ENCODE measurements at regions not wholly inside any gene's neighbourhood (a gene's known extent, or its start where the extent isn't known, plus 50 kb on each side); places are given as distances from the start of the nearest gene placed in this dataset.
"Not testable (repeated sequence)": the region's sequence is repeated elsewhere in the genome, so short reads cannot be mapped to it uniquely, and the experiment has no call there.

- FAIRE-seq (no peak), DNase-seq (peak in 1 of 2 donors; percentile 2)
- Histone ChIP-seq H3K27ac (ENCODE audit: low read depth in 1 of 3, low read length in 2 of 3) (no peak overlapping the region), H3K9me3 (ENCODE audit: control insufficient read depth in 2 of 2, insufficient read depth in 1 of 2, low read depth in 1 of 2, low read length in 1 of 2) (no peaks in the 10 kb centered on the region), H3K36me3 (ENCODE audit: control insufficient read depth in 3 of 3, insufficient read depth in 2 of 3, low read depth in 1 of 3, low read length in 3 of 3) (no peaks in the 10 kb centered on the region), H3K4me1 (ENCODE audit: control insufficient read depth in 3 of 3, insufficient read depth in 2 of 3, low read depth in 1 of 3, low read length in 2 of 3) (no peaks in the 10 kb centered on the region), H3K27me3 (ENCODE audit: control insufficient read depth in 3 of 3, insufficient read depth in 3 of 3, low read length in 3 of 3) (no peaks in the 10 kb centered on the region), H3K4me3 (ENCODE audit: low read depth in 1 of 3, low read length in 3 of 3) (no peak overlapping the region)
- 55 to 62% (median 59%) methylated on average over 11 of the region's 11 CpGs for WGBS, 3 donors
Measured at GRCh38 chr4:156109943-156110900, 156.6 kb upstream of the CTSO start.

DNA sequence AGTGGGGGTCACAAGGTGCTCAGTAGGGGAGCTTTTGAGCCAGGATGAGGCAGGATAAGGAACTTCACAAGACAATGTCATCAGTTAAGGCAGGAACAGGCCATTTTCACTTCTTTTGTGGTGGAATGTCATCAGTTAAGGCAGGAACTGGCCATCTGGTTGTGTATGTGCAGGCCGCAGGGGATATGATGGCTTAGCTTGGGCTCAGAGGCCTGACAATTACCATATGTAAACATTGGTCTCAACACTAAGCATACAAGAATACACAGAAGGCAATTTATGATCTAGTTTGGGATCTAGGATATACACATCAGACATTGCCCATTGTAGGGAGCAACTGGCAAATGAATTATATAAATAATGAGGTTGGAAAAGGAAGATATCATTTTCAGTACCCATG is 155.4 kb upstream of the CTSO start:
- H3K27ac ChIP-seq (ENCODE audit: low read depth in 1 of 3, low read length in 2 of 3); H3K36me3 ChIP-seq (ENCODE audit: control insufficient read depth in 3 of 3, insufficient read depth in 2 of 3, low read depth in 1 of 3, low read length in 3 of 3); DNase-seq; H3K9me3 ChIP-seq (ENCODE audit: control insufficient read depth in 2 of 2, insufficient read depth in 1 of 2, low read depth in 1 of 2, low read length in 1 of 2); H3K4me1 ChIP-seq (ENCODE audit: control insufficient read depth in 3 of 3, insufficient read depth in 2 of 3, low read depth in 1 of 3, low read length in 2 of 3); H3K4me3 ChIP-seq (ENCODE audit: low read depth in 1 of 3, low read length in 3 of 3); H3K27me3 ChIP-seq (ENCODE audit: control insufficient read depth in 3 of 3, insufficient read depth in 3 of 3, low read length in 3 of 3); FAIRE-seq: not testable (repeated sequence)
- whole genome bisulfite sequencing, 3 donors: 67 to 83% (median 83%) methylated on average over 1 of the region's 1 CpG

GRCh38 chr4:156103311-156103710 is 149.6 kb upstream of the CTSO start:
- no peak for DNase-seq
- H3K27me3 ChIP-seq (ENCODE audit: control insufficient read depth in 3 of 3, insufficient read depth in 3 of 3, low read length in 3 of 3): no peaks in the 10 kb centered on the region
- H3K9me3 ChIP-seq (ENCODE audit: control insufficient read depth in 2 of 2, insufficient read depth in 1 of 2, low read depth in 1 of 2, low read length in 1 of 2): no peaks in the 10 kb centered on the region
- no peaks in the 10 kb centered on the region for H3K36me3 ChIP-seq (ENCODE audit: control insufficient read depth in 3 of 3, insufficient read depth in 2 of 3, low read depth in 1 of 3, low read length in 3 of 3)
- H3K4me3 ChIP-seq (ENCODE audit: low read depth in 1 of 3, low read length in 3 of 3): no peak overlapping the region
- FAIRE-seq: no peak
- 75 to 91% (median 76%) methylated on average over 1 of the region's 1 CpG for WGBS, 3 donors
- H3K4me1 ChIP-seq (ENCODE audit: control insufficient read depth in 3 of 3, insufficient read depth in 2 of 3, low read depth in 1 of 3, low read length in 2 of 3): no peaks in the 10 kb centered on the region
- H3K27ac ChIP-seq (ENCODE audit: low read depth in 1 of 3, low read length in 2 of 3): no peak overlapping the region

DNA sequence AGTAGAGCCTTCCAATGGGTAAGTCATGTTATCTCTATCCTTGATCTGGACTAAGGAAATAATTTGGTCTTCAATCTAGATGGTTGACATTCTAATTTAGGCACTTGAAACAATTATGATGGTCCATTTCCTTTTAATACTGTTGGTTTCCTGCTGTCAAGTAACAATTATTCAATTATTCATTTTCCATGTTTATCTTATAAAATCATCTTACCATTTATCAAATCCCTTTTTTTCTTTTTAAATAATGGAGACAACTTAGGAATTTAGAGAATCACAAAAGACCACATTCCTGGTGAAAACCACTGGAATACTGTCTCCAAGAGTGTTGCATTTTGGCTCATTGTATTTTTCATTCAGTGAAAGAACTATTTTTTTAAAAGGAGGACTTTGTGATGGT is 148.7 kb upstream of the CTSO start:
- Histone ChIP-seq H3K36me3 (ENCODE audit: control insufficient read depth in 3 of 3, insufficient read depth in 2 of 3, low read depth in 1 of 3, low read length in 3 of 3) (no peaks in the 10 kb centered on the region), H3K27me3 (ENCODE audit: control insufficient read depth in 3 of 3, insufficient read depth in 3 of 3, low read length in 3 of 3) (no peaks in the 10 kb centered on the region), H3K27ac (ENCODE audit: low read depth in 1 of 3, low read length in 2 of 3) (no peak overlapping the region), H3K4me3 (ENCODE audit: low read depth in 1 of 3, low read length in 3 of 3) (no peak overlapping the region), H3K4me1 (ENCODE audit: control insufficient read depth in 3 of 3, insufficient read depth in 2 of 3, low read depth in 1 of 3, low read length in 2 of 3) (no peaks in the 10 kb centered on the region), H3K9me3 (ENCODE audit: control insufficient read depth in 2 of 2, insufficient read depth in 1 of 2, low read depth in 1 of 2, low read length in 1 of 2) (no peaks in the 10 kb centered on the region)
- DNase-seq (no peak), FAIRE-seq (no peak)

DNA sequence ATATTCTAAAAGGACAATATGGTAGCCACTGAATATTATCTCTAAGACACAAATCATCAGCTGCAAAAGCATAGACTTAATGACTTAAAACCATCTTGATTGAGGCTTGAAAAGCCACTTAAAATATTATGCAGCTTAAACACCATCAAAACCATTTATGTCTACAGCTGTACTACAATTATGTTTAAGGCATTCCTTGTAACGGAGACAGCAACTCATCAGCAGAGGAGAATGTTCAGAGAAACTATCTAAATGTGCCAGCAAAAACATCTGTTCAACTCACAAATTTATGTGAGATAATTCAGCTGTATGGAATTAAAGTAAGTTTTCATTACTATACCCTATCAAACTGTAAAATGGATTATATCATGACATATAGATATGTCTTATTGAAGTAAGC is 147.9 kb upstream of the CTSO start:
- Histone ChIP-seq H3K36me3 (ENCODE audit: control insufficient read depth in 3 of 3, insufficient read depth in 2 of 3, low read depth in 1 of 3, low read length in 3 of 3) (no peaks in the 10 kb centered on the region), H3K4me3 (ENCODE audit: low read depth in 1 of 3, low read length in 3 of 3) (no peak overlapping the region), H3K27me3 (ENCODE audit: control insufficient read depth in 3 of 3, insufficient read depth in 3 of 3, low read length in 3 of 3) (no peaks in the 10 kb centered on the region), H3K9me3 (ENCODE audit: control insufficient read depth in 2 of 2, insufficient read depth in 1 of 2, low read depth in 1 of 2, low read length in 1 of 2) (no peaks in the 10 kb centered on the region), H3K4me1 (ENCODE audit: control insufficient read depth in 3 of 3, insufficient read depth in 2 of 3, low read depth in 1 of 3, low read length in 2 of 3) (no peaks in the 10 kb centered on the region), H3K27ac (ENCODE audit: low read depth in 1 of 3, low read length in 2 of 3) (no peak overlapping the region)
- no peak for DNase-seq
- 61 to 82% (median 79%) methylated on average over 1 of the region's 1 CpG for WGBS, 3 donors
- no peak for FAIRE-seq

DNA sequence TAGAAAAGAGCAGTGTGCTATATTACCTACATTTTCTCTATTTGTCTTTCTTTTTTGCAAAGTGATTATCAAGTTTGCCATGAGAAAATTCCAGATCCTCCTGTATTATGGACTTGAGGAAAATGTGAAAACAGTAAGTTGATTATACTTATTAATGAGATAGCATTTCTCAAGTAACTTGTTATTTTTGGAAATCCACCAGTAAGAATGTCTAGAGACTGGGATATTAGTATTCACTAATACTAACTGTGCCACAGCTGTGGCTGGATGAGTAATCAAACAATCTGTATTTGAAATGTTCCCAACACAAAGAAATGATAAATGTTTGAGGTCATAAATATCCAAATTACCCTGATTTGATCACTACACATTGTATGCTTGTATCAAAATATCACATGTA is 147.0 kb upstream of the CTSO start:
- no peak overlapping the region for H3K4me3 ChIP-seq (ENCODE audit: low read depth in 1 of 3, low read length in 3 of 3)
- H3K27ac ChIP-seq (ENCODE audit: low read depth in 1 of 3, low read length in 2 of 3): no peak overlapping the region
- H3K4me1 ChIP-seq (ENCODE audit: control insufficient read depth in 3 of 3, insufficient read depth in 2 of 3, low read depth in 1 of 3, low read length in 2 of 3): no peaks in the 10 kb centered on the region
- FAIRE-seq (no peak), DNase-seq (no peak)
- H3K36me3 ChIP-seq (ENCODE audit: control insufficient read depth in 3 of 3, insufficient read depth in 2 of 3, low read depth in 1 of 3, low read length in 3 of 3): no peaks in the 10 kb centered on the region
- H3K9me3 ChIP-seq (ENCODE audit: control insufficient read depth in 2 of 2, insufficient read depth in 1 of 2, low read depth in 1 of 2, low read length in 1 of 2): no peaks in the 10 kb centered on the region
- H3K27me3 ChIP-seq (ENCODE audit: control insufficient read depth in 3 of 3, insufficient read depth in 3 of 3, low read length in 3 of 3): no peaks in the 10 kb centered on the region

GRCh38 chr4:156098805-156099204 is 145.1 kb upstream of the CTSO start:
- FAIRE-seq (no peak), DNase-seq (no peak)
- no peak overlapping the region for H3K27ac ChIP-seq (ENCODE audit: low read depth in 1 of 3, low read length in 2 of 3)
- H3K4me3 ChIP-seq (ENCODE audit: low read depth in 1 of 3, low read length in 3 of 3): no peak overlapping the region
- WGBS, 3 donors: 64 to 82% (median 79%) methylated on average over 4 of the region's 4 CpGs
- no peaks in the 10 kb centered on the region for H3K27me3 ChIP-seq (ENCODE audit: control insufficient read depth in 3 of 3, insufficient read depth in 3 of 3, low read length in 3 of 3)
- H3K9me3 ChIP-seq (ENCODE audit: control insufficient read depth in 2 of 2, insufficient read depth in 1 of 2, low read depth in 1 of 2, low read length in 1 of 2): no peaks in the 10 kb centered on the region
- H3K36me3 ChIP-seq (ENCODE audit: control insufficient read depth in 3 of 3, insufficient read depth in 2 of 3, low read depth in 1 of 3, low read length in 3 of 3): no peaks in the 10 kb centered on the region
- no peaks in the 10 kb centered on the region for H3K4me1 ChIP-seq (ENCODE audit: control insufficient read depth in 3 of 3, insufficient read depth in 2 of 3, low read depth in 1 of 3, low read length in 2 of 3)

GRCh38 chr4:156085100-156085499 is 131.4 kb upstream of the CTSO start:
- no peak for FAIRE-seq
- no peaks in the 10 kb centered on the region for H3K9me3 ChIP-seq (ENCODE audit: control insufficient read depth in 2 of 2, insufficient read depth in 1 of 2, low read depth in 1 of 2, low read length in 1 of 2)
- no peak for DNase-seq

GRCh38 chr4:156084373-156084772 is 130.7 kb upstream of the CTSO start:
- Histone ChIP-seq H3K27ac (ENCODE audit: low read depth in 1 of 3, low read length in 2 of 3) (no peak overlapping the region), H3K4me1 (ENCODE audit: control insufficient read depth in 3 of 3, insufficient read depth in 2 of 3, low read depth in 1 of 3, low read length in 2 of 3) (no peaks in the 10 kb centered on the region), H3K4me3 (ENCODE audit: low read depth in 1 of 3, low read length in 3 of 3) (no peak overlapping the region), H3K27me3 (ENCODE audit: control insufficient read depth in 3 of 3, insufficient read depth in 3 of 3, low read length in 3 of 3) (no peaks in the 10 kb centered on the region), H3K9me3 (ENCODE audit: control insufficient read depth in 2 of 2, insufficient read depth in 1 of 2, low read depth in 1 of 2, low read length in 1 of 2) (no peaks in the 10 kb centered on the region), H3K36me3 (ENCODE audit: control insufficient read depth in 3 of 3, insufficient read depth in 2 of 3, low read depth in 1 of 3, low read length in 3 of 3) (no peaks in the 10 kb centered on the region)
- DNase-seq (no peak), FAIRE-seq (no peak)
- WGBS, 3 donors: 53 to 62% (median 56%) methylated on average over 1 of the region's 1 CpG

More at GRCh38 chr4:156085100-156085499, 131.4 kb upstream of the CTSO start:
- Histone ChIP-seq H3K27me3 (ENCODE audit: control insufficient read depth in 3 of 3, insufficient read depth in 3 of 3, low read length in 3 of 3) (no peaks in the 10 kb centered on the region), H3K4me1 (ENCODE audit: control insufficient read depth in 3 of 3, insufficient read depth in 2 of 3, low read depth in 1 of 3, low read length in 2 of 3) (no peaks in the 10 kb centered on the region), H3K4me3 (ENCODE audit: low read depth in 1 of 3, low read length in 3 of 3) (no peak overlapping the region), H3K27ac (ENCODE audit: low read depth in 1 of 3, low read length in 2 of 3) (no peak overlapping the region), H3K36me3 (ENCODE audit: control insufficient read depth in 3 of 3, insufficient read depth in 2 of 3, low read depth in 1 of 3, low read length in 3 of 3) (no peaks in the 10 kb centered on the region)

Data from small intestine (tissue), 7 donors.